ENCODE measurements at regions not wholly inside any gene's neighbourhood (a gene's known extent, or its start where the extent isn't known, plus 50 kb on each side); places are given as distances from the start of the nearest gene placed in this dataset.

DNA sequence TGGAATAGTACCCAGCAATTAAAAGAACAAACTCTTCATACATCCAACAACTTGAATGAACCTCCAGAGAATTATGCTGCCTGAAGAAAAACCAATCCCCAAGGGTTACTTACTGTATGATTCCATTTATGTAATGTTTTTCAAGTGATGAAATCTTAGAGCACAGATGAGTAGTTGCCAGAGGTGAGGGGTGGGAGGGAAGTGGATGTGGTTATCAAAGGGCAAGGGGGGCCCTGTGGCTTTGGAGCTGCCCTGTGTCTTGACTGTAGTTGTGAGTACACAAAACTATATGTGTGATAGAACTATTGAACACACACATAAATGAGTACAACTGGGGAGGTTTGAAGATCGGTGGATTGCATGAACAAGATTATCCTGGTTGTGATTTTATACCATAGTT, 115.8 kb upstream of the SLC25A48 start:
- peaks cover 2% of the 10 kb centered on the region; the same call in 1 of the 3 replicates for H3K4me1 ChIP-seq
- DNase-seq (ENCODE audit: low read depth in 1 of 2, low spot score in 1 of 2), result no peak
- POLR2A ChIA-PET, result no interaction called here
- 46% methylated on average over 1 of the region's 1 CpG for WGBS (ENCODE audit: missing lambda C conversion rate)
- ATAC-seq, result no peak
- no peaks in the 10 kb centered on the region for H3K9me3 ChIP-seq
- TF ChIP-seq, protein P1, sequence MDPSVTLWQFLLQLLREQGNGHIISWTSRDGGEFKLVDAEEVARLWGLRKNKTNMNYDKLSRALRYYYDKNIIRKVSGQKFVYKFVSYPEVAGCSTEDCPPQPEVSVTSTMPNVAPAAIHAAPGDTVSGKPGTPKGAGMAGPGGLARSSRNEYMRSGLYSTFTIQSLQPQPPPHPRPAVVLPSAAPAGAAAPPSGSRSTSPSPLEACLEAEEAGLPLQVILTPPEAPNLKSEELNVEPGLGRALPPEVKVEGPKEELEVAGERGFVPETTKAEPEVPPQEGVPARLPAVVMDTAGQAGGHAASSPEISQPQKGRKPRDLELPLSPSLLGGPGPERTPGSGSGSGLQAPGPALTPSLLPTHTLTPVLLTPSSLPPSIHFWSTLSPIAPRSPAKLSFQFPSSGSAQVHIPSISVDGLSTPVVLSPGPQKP (IDR thresholded peaks at IDR 0.05; ENCODE audit: low read depth, low read length), result no peak
- TF ChIP-seq, protein P2, sequence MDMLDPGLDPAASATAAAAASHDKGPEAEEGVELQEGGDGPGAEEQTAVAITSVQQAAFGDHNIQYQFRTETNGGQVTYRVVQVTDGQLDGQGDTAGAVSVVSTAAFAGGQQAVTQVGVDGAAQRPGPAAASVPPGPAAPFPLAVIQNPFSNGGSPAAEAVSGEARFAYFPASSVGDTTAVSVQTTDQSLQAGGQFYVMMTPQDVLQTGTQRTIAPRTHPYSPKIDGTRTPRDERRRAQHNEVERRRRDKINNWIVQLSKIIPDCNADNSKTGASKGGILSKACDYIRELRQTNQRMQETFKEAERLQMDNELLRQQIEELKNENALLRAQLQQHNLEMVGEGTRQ (IDR thresholded peaks at IDR 0.05), result no peak
- no peak for TF ChIP-seq JUN (IDR thresholded peaks at IDR 0.05)
- no peak for TF ChIP-seq KDM5A (IDR thresholded peaks at IDR 0.05)
- TF ChIP-seq RARB (CRISPR knock-in tag; IDR thresholded peaks at IDR 0.05), result no peak
- TF ChIP-seq POLR2A (IDR thresholded peaks at IDR 0.05; ENCODE audit: low read length), result no peak
- TF ChIP-seq SMC3 (IDR thresholded peaks at IDR 0.05), result no peak
- no peak for TF ChIP-seq HOXB13 (CRISPR knock-in tag; IDR thresholded peaks at IDR 0.05; ENCODE audit: low read depth)
- TF ChIP-seq RAD21 (conservative IDR thresholded peaks at IDR 0.05 in 1 of 2, IDR thresholded peaks at IDR 0.05 in 1 of 2), result no peak
- TF ChIP-seq FOXS1 (CRISPR knock-in tag; IDR thresholded peaks at IDR 0.05), result no peak
- TF ChIP-seq NPAS2 (CRISPR knock-in tag; IDR thresholded peaks at IDR 0.05; ENCODE audit: borderline replicate concordance), result no peak
- TF ChIP-seq CHD4 (IDR thresholded peaks at IDR 0.05; ENCODE audit: borderline replicate concordance), result no peak
- TF ChIP-seq, protein P3, sequence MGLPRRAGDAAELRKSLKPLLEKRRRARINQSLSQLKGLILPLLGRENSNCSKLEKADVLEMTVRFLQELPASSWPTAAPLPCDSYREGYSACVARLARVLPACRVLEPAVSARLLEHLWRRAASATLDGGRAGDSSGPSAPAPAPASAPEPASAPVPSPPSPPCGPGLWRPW (IDR thresholded peaks at IDR 0.05), result no peak
- no peak for FAIRE-seq
- H3K4me2 ChIP-seq, result no peak overlapping the region
- no peak overlapping the region for H3K27ac ChIP-seq
- H3K4me3 ChIP-seq, result no peak overlapping the region
- CTCF ChIA-PET, result interaction anchor here (1.0 kb wide), 1 partner anchor 10 kb away, joined by 3 read pairs; no protein-coding TSS in a partner anchor

DNA sequence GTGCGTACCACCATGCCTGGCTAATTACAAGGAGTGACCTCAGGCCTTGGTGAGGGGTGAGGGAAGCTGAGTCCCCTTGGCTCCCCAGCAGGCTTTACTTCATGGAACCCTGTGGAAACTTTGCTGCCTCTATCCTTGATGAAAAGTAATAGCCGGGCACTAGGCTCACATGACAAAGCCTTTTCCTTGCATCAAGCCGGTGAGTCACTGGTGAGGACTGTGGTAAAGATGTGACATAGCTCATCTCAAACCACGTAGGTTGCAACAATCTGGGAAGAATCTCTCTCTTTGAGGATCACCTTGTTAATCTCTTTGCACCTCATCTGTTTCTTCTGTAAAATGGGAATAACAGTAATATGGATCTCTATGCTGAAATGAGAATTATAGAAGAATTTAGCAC, 116.3 kb upstream of the SLC25A48 start:
- ATAC-seq (peak; percentile 54 to 69; a peak in 5 of 6 replicates), DNase-seq (ENCODE audit: low read depth in 1 of 2, low spot score in 1 of 2) (peak; percentile 36 to 46), FAIRE-seq (no peak)
- Histone ChIP-seq H3K4me1 (peaks cover 2% of the 10 kb centered on the region; the same call in 1 of the 3 replicates), H3K27ac (no peak overlapping the region), H3K4me2 (no peak overlapping the region), H3K9me3 (no peaks in the 10 kb centered on the region), H3K4me3 (no peak overlapping the region)
- ChIA-PET POLR2A (no interaction called here), CTCF (interaction anchor here (1.0 kb wide), 1 partner anchor 11 kb away, joined by 3 read pairs; no protein-coding TSS in a partner anchor)
- TF ChIP-seq, protein P4, sequence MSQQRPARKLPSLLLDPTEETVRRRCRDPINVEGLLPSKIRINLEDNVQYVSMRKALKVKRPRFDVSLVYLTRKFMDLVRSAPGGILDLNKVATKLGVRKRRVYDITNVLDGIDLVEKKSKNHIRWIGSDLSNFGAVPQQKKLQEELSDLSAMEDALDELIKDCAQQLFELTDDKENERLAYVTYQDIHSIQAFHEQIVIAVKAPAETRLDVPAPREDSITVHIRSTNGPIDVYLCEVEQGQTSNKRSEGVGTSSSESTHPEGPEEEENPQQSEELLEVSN (IDR thresholded peaks at IDR 0.05; ENCODE audit: borderline replicate concordance, low read depth), result no peak
- TF ChIP-seq CHD2 (IDR thresholded peaks at IDR 0.05; ENCODE audit: low read length, partially characterized antibody) (no peak), HOXA7 (CRISPR knock-in tag; IDR thresholded peaks at IDR 0.05) (no peak), CBX2 (IDR thresholded peaks at IDR 0.05; ENCODE audit: borderline replicate concordance, low read depth) (no peak), EHMT2 (IDR thresholded peaks at IDR 0.05; ENCODE audit: low read depth) (no peak), POLR2AphosphoS2 (conservative IDR thresholded peaks at IDR 0.05; ENCODE audit: low read length) (no peak), EP300 (IDR thresholded peaks at IDR 0.05) (no peak), CHD4 (IDR thresholded peaks at IDR 0.05; ENCODE audit: borderline replicate concordance) (no peak), HOXB13 (CRISPR knock-in tag; IDR thresholded peaks at IDR 0.05; ENCODE audit: low read depth) (no peak)
- TF ChIP-seq, protein P5, sequence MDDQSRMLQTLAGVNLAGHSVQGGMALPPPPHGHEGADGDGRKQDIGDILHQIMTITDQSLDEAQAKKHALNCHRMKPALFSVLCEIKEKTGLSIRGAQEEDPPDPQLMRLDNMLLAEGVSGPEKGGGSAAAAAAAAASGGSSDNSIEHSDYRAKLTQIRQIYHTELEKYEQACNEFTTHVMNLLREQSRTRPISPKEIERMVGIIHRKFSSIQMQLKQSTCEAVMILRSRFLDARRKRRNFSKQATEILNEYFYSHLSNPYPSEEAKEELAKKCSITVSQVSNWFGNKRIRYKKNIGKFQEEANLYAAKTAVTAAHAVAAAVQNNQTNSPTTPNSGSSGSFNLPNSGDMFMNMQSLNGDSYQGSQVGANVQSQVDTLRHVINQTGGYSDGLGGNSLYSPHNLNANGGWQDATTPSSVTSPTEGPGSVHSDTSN (IDR thresholded peaks at IDR 0.05), result no peak
- WGBS (ENCODE audit: missing lambda C conversion rate), result 30% methylated on average over 4 of the region's 4 CpGs

Data from A549 (cell line).